ENCODE measurements at regions not wholly inside any gene's neighbourhood (a gene's known extent, or its start where the extent isn't known, plus 50 kb on each side); places are given as distances from the start of the nearest gene placed in this dataset.

DNA sequence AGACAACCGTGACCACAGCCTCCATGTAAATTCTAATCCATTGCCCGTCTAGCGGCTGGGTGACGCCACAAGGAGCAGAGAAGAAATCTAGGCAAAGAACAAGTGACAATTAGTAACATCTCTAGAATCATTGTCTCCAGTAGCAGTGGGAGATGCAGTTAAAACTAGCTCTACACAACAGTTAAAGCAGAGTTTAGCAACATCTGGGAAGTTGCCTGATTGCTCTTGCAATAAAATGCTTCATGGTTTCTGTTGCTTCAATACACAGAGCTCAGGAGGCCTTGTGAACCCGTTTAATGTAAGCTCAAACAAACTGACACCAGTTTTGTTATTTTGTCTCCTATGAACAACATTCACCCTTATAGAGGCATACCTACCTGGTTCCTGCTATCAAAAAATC, 369.8 kb upstream of the PDE4D start:
- H4K20me1 ChIP-seq (ENCODE audit: control insufficient read depth, insufficient read depth): no peaks in the 10 kb centered on the region
- no peaks in the 10 kb centered on the region for H3K79me2 ChIP-seq (ENCODE audit: control insufficient read depth, insufficient read depth, low read length)
- no peaks in the 10 kb centered on the region for H3K4me1 ChIP-seq (ENCODE audit: control insufficient read depth, insufficient read depth, low read length)
- H3K9me3 ChIP-seq (replicated peaks; ENCODE audit: control insufficient read depth, insufficient read depth, low read length): no peaks in the 10 kb centered on the region
- ChIA-PET CTCF (interaction anchor here (0.9 kb wide), 1 partner anchor 10 kb away, joined by 3 read pairs; no protein-coding TSS in a partner anchor), SMC1A (ENCODE audit: uncharacterized antibody, unreplicated experiment) (interaction anchor here (1.2 to 1.4 kb wide), 2 partner anchors 12 to 24 kb away, joined by 3 read pairs; no protein-coding TSS in a partner anchor), POLR2A (no interaction called here), RAD21 (ENCODE audit: unreplicated experiment) (no interaction called here)
- H3K36me3 ChIP-seq (ENCODE audit: control insufficient read depth in 2 of 2, insufficient read depth in 2 of 2, low read length in 1 of 2): no peaks in the 10 kb centered on the region
- no peak overlapping the region for H3K9ac ChIP-seq (ENCODE audit: control insufficient read depth, insufficient read depth, low read length)
- BruUV-seq (replicated peaks): no TSS peak
- H3K4me3 ChIP-seq: no peak overlapping the region
- 68% methylated on average over 5 of the region's 5 CpGs for WGBS (ENCODE audit: insufficient coverage, insufficient replicate concordance, low lambda C conversion rate, missing lambda C conversion rate)
- H3K4me2 ChIP-seq (ENCODE audit: control insufficient read depth, insufficient read depth): no peak overlapping the region
- DNase-seq (ENCODE audit: low read depth, low spot score) (no peak), FAIRE-seq (no peak), ATAC-seq (no peak)
- H3K27ac ChIP-seq (ENCODE audit: control insufficient read depth, insufficient read depth): no peak overlapping the region
- H2AFZ ChIP-seq (ENCODE audit: control insufficient read depth, low read depth, low read length): no peak overlapping the region
- H3K27me3 ChIP-seq (replicated peaks in 1 of 2; ENCODE audit: control insufficient read depth in 2 of 2, insufficient read depth in 2 of 2, low read length in 1 of 2): no peaks in the 10 kb centered on the region
- TF ChIP-seq ZNF24 (IDR thresholded peaks at IDR 0.05): no peak
- TF ChIP-seq ETV6 (conservative IDR thresholded peaks at IDR 0.05 in 1 of 2, IDR thresholded peaks at IDR 0.05 in 1 of 2; ENCODE audit: borderline replicate concordance in 1 of 2, low read depth in 1 of 2): no peak
- TF ChIP-seq ZBTB4 (CRISPR knock-in tag; IDR thresholded peaks at IDR 0.05): no peak
- TF ChIP-seq IKZF1 (conservative IDR thresholded peaks at IDR 0.05): peak; percentile 20; the same call in 1 of the 2 replicates
- TF ChIP-seq CREM (IDR thresholded peaks at IDR 0.05; ENCODE audit: low read depth): no peak
- 0 out of 2 replicates have a peak, but pooled peaks have one; percentile 38 for TF ChIP-seq SMARCA5 (IDR thresholded peaks at IDR 0.05)
- intact Hi-C loops (cut with micrococcal nuclease; ENCODE audit: unreplicated experiment): no loop called here
- in situ Hi-C loops (cut with MboI): no loop called here
